Stimulated activated effector memory CD8-positive, alpha-beta T cell treated with anti-CD3 and anti-CD28 coated beads, Interleukin-12 subunit alpha, Interleukin-12 subunit beta, amount 100 ng/mL, for 72 hours (primary cell): ENCODE measurements at regions not wholly inside any gene's neighbourhood (a gene's known extent, or its start where the extent isn't known, plus 50 kb on each side); places are given as distances from the start of the nearest gene placed in this dataset.
A peak's percentile ranks its signal among the peaks of the same experiment; 100 is the strongest.
"Not testable (repeated sequence)": the region's sequence is repeated elsewhere in the genome, so short reads cannot be mapped to it uniquely, and the experiment has no call there.

ENCODE experiments used
- ATAC-seq: fragments of 150-1000 bp; cut with Tn5 transposase; 2 replicates; pipeline ENCODE4 v1.10.0; 2021
- DNase-seq, 2 donors: peaks; one replicate each; pipeline ENCODE4 v3.0.0; 2021 to 2022; ENCODE audit warnings: low spot score in 2 of 2
- H3K27ac Mint-ChIP-seq: one replicate; pipeline ENCODE4 v1.8.0; 2022; ENCODE audit warnings: mild to moderate bottlenecking, mixed read lengths
- H3K36me3 Mint-ChIP-seq: one replicate; pipeline ENCODE4 v1.8.0; 2022; ENCODE audit warnings: mild to moderate bottlenecking, mixed read lengths
- H3K4me1 Mint-ChIP-seq: one replicate; pipeline ENCODE4 v1.8.0; 2022; ENCODE audit warnings: mixed read lengths
- H3K4me3 Mint-ChIP-seq: one replicate; pipeline ENCODE4 v1.8.0; 2022; ENCODE audit warnings: mild to moderate bottlenecking, mixed read lengths
- H3K9me3 Mint-ChIP-seq: one replicate; pipeline ENCODE4 v1.8.0; 2022; ENCODE audit warnings: mixed read lengths

DNA sequence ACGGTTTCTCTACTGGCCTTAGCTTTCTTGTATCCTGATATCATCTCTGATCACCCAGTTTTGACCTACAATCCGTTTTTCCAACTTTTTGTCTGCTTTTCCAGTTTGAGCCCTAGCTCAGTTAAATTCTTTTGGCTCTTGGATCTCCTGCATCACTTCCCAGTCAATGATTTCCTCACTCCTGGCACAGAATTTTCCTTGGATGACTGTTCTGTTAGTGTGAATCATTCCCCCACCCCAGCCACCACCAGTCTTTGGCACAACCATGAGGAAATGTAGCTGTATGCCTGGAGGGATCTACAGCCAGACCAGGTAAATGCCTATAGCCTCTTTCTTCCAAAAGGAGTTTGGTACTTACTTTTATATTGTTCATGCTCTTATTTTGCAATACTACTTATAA lies 187.2 kb upstream of the PTGFR start:
- H3K4me3 Mint-ChIP-seq = no peak overlapping the region
- H3K9me3 Mint-ChIP-seq = no peaks in the 10 kb centered on the region
- no peaks in the 10 kb centered on the region for H3K4me1 Mint-ChIP-seq
- no peak overlapping the region for H3K27ac Mint-ChIP-seq
- no peaks in the 10 kb centered on the region for H3K36me3 Mint-ChIP-seq
- ATAC-seq (no peak), DNase-seq (no peak)

DNA sequence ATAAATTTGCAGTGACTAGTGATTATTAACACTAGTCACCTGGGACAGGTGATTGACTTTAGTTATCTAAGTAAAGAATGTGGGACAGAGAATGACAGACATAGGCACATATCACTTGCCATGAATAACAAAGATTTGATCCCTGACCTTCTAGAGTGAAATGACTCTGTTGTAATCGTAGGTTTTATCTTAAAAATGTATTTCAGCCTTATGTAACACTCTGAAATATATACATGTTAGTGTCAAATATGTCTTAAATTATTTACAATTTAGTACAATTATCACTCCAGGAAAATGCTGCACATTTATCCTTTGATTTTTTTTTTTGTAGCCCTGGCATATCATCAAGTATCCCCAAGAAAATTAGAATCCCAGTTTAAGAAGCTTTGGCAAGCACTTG lies 186.4 kb upstream of the PTGFR start:
- Mint-ChIP-seq H3K4me3 (no peak overlapping the region), H3K27ac (no peak overlapping the region)

DNA sequence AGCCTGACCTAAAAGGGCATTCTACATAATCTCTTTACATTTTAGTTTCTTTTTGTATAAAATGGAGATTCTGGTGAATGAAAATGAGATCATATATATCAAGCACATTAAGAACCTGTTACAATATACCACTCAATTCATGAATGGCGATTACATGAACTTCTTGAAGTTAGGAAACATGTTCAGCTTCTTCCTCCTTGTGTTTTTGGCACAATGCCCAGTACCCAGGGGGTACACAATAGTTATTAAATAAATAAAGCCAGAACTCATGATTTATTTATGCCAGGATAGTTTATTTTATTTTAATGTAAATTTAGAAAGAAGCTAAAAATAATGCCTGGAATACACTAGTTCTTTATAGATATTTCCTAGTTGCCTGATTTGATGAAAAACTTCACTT lies 186.0 kb upstream of the PTGFR start:
- Mint-ChIP-seq H3K9me3 (no peaks in the 10 kb centered on the region), H3K4me3 (no peak overlapping the region), H3K4me1 (no peaks in the 10 kb centered on the region), H3K36me3 (no peaks in the 10 kb centered on the region), H3K27ac (no peak overlapping the region)
- ATAC-seq (no peak), DNase-seq (no peak)

More for the DNA sequence above, 186.4 kb upstream of the PTGFR start:
- DNase-seq (no peak), ATAC-seq (no peak)
- H3K9me3 Mint-ChIP-seq = no peaks in the 10 kb centered on the region
- no peaks in the 10 kb centered on the region for H3K4me1 Mint-ChIP-seq
- no peaks in the 10 kb centered on the region for H3K36me3 Mint-ChIP-seq

DNA sequence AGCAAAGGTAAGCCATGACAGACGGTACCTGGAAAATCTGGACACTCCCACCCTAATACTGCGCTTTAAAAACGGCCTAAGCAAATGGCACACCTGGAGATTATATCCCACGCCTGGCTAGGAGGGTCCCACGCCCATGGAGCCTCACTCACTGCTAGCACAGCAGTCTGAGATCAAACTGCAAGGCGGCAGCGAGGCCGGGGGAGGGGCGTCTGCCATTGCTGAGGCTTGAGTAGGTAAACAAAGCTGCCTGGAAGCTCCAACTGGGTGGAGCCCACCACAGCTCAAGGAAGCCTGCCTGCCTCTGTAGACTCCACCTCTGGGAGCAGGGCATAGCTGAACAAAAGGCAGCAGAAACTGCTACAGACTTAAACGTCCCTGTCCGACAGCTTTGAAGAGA lies 180.5 kb upstream of the PTGFR start:
- not testable (repeated sequence) for ATAC-seq, H3K4me3 Mint-ChIP-seq, H3K36me3 Mint-ChIP-seq, H3K27ac Mint-ChIP-seq, H3K4me1 Mint-ChIP-seq, DNase-seq, H3K9me3 Mint-ChIP-seq

DNA sequence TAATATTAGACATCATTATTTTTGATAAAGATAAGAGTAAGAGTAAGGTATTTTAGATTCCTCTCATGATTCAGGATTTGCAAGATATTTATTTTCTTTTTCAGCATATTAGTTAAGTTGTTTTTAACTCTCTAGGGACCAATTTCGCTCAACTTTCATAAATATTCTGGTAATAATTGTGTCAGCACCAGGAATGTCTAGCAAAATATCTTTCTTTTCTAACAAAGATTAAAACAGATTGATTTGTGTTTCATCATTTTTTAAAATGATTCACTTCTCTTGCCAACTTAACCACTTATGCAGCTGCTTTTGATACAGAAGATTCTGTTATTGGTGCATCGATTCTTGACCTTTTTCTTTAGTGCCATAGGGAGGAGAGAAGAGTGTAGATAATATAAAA lies 172.8 kb upstream of the PTGFR start:
- H3K4me3 Mint-ChIP-seq = no peak overlapping the region
- H3K27ac Mint-ChIP-seq = no peak overlapping the region
- no peaks in the 10 kb centered on the region for H3K9me3 Mint-ChIP-seq
- DNase-seq (no peak), ATAC-seq (no peak)
- H3K36me3 Mint-ChIP-seq = no peaks in the 10 kb centered on the region
- H3K4me1 Mint-ChIP-seq = no peaks in the 10 kb centered on the region

DNA sequence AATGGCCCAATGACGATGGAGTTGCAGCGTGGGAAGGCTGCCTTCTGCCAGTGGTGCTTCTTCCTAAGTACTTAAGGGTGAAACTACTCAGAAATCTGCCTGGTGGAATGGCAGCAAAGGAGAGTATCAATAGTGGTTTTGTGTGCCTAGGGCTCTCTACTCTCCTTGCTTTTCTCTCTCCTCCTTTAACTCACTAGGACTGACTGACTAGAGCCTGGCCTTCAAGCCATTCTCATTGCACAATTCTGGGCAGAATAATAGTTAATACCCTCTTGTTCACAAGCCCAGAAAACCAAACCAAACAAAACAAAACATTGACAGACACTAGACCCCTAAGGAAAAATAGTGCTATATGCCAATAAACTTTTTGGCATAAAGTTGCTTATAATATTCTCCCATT lies 171.2 kb upstream of the PTGFR start:
- DNase-seq (no peak), ATAC-seq (no peak)
- no peaks in the 10 kb centered on the region for H3K36me3 Mint-ChIP-seq
- H3K4me3 Mint-ChIP-seq = no peak overlapping the region
- no peaks in the 10 kb centered on the region for H3K4me1 Mint-ChIP-seq
- no peak overlapping the region for H3K27ac Mint-ChIP-seq
- no peaks in the 10 kb centered on the region for H3K9me3 Mint-ChIP-seq

DNA sequence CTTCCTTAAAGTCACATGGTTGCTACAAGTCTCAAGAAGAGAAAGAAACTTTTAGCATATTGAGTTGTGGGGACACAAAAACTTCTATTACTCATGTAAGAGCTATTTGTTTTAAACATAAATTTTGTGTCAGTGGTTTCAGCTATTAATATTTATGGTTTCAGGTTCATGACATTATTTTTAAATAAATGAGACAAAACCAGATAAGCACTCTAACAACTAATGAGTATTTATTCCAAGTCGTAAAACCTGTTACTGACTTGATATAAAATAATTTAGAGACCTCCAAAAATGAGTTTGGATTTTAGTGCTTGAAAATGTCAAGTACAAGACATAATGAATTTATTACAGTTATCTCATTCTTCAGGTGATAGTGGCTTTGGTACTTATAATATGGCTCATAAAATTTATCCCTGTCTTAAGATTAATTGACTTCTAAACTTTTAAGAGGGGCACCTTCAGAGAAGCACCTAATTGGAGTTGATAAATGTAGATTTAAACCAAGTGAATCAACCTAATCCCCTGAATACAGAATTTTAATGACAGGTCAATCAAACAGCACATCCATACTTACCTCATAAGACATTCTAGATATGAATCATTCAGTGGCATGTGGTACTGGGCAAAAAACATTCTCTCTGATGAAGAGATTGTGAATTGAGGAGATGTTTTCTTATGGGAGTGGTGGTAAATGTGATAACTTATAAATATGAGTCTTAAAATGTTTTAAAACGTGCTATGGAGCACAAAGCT lies 167.7 kb upstream of the PTGFR start:
- DNase-seq (no peak), ATAC-seq (no peak)
- H3K4me3 Mint-ChIP-seq = no peak overlapping the region
- H3K27ac Mint-ChIP-seq = no peak overlapping the region
- no peaks in the 10 kb centered on the region for H3K36me3 Mint-ChIP-seq
- H3K4me1 Mint-ChIP-seq = no peaks in the 10 kb centered on the region
- no peaks in the 10 kb centered on the region for H3K9me3 Mint-ChIP-seq

DNA sequence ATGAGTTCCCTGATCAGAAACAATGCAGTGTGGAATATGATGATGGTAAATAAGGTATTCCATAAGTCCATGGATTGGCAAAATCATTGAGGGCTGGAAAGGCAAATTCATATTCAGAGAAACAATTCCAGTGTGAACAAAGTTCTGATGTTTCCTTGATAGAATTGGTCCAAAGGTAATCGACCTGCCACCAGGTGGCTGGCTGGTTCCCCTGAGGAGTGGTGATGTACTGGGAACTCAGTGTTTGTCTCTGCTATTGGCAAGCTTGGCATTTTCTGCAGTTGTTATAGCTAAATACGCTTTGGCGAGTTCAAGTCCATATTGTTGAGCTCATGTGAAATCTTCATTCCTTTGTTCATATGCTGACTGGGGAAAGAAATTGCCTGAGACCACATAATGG lies 165.5 kb upstream of the PTGFR start:
- Mint-ChIP-seq H3K9me3 (no peaks in the 10 kb centered on the region), H3K27ac (no peak overlapping the region), H3K4me1 (no peaks in the 10 kb centered on the region), H3K4me3 (no peak overlapping the region), H3K36me3 (no peaks in the 10 kb centered on the region)
- DNase-seq = no peak
- ATAC-seq = no peak

DNA sequence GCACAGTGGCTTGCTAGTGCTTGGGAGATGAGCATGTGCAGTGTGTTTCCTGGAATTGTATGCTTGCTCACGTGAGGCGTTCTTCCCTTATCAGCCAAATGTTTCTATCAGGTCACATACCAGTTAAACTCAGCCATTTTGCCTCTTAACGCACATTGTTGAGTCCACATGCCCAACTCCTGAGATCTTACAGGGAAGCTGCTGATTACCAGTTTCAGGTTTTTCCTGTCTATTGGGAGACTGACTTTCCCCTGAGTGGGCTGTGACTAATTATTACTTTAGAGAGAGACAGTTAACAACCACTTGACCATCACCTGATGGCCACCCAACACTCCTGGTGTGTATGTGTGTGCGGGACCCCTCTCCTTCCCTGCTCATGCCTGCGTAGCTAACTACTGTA lies 161.3 kb upstream of the PTGFR start:
- DNase-seq = no peak
- Mint-ChIP-seq H3K4me3 (no peak overlapping the region), H3K4me1 (no peaks in the 10 kb centered on the region), H3K27ac (no peak overlapping the region), H3K36me3 (no peaks in the 10 kb centered on the region), H3K9me3 (peaks cover 3% of the 10 kb centered on the region)
- no peak for ATAC-seq

DNA sequence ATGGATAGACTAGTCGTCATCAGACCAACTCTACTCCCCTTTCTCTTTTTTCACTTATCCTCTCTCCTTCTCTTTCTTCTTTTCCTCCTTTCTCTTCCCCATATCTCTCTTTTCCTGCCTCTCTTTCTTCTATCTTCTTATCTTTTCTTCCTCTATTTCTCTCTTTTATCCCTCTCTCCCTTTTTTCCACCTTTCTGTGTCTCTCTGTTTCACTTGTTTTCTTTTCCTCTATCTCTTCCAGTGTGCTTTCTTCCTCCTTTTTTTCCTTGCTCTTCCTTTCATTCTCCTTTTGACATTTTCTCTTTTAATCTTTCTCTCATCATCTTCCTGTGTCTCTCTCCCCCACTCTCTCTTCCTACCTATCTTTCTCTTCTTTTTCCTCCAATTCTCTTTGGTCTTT lies 159.0 kb upstream of the PTGFR start:
- Mint-ChIP-seq H3K36me3 (no peaks in the 10 kb centered on the region), H3K4me3 (no peak overlapping the region), H3K9me3 (peaks cover 3% of the 10 kb centered on the region), H3K4me1 (no peaks in the 10 kb centered on the region), H3K27ac (no peak overlapping the region)
- DNase-seq = no peak
- ATAC-seq = no peak

DNA sequence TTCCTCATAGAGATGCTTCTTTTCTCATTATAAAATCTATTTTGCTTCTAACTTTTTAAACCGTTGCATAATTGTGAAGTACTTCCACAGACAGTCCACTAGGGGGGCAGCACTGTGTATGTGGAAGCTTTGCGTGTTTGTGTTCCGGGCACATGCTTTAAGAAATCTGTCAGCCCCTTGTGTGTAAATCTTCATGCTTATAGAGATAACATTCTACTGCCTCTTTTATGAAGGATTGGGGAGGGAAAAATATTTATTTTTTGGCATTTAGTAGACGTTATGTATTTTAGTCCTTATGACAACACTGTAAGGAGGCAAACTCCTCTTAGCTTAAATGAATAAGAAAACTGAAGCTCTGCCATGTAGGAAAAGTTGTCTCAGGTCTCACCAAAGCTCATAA lies 157.3 kb upstream of the PTGFR start:
- Mint-ChIP-seq H3K4me3 (no peak overlapping the region), H3K9me3 (peaks cover 3% of the 10 kb centered on the region), H3K27ac (no peak overlapping the region), H3K4me1 (no peaks in the 10 kb centered on the region), H3K36me3 (no peaks in the 10 kb centered on the region)
- ATAC-seq = no peak
- no peak for DNase-seq

DNA sequence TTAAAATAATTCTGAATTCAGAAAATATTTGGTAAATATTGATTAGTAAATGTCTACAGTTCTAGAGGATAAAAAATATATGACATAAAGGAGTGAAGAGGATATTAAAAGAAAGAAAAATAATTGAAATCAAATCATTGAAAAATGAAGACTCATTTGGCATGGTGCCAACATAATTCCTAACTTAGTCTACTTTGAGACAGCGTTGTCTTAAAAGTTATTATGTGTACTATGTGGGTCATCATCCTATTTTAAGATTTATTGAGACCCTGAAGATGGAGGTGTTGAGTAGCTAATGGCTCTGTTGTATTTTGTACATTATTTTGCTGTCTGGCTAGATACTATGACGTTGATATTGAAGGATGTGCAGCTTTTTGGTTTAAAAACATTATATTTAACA lies 156.7 kb upstream of the PTGFR start:
- Mint-ChIP-seq H3K27ac (no peak overlapping the region), H3K4me1 (no peaks in the 10 kb centered on the region), H3K4me3 (no peak overlapping the region), H3K9me3 (peaks cover 6% of the 10 kb centered on the region), H3K36me3 (no peaks in the 10 kb centered on the region)
- no peak for DNase-seq
- no peak for ATAC-seq

DNA sequence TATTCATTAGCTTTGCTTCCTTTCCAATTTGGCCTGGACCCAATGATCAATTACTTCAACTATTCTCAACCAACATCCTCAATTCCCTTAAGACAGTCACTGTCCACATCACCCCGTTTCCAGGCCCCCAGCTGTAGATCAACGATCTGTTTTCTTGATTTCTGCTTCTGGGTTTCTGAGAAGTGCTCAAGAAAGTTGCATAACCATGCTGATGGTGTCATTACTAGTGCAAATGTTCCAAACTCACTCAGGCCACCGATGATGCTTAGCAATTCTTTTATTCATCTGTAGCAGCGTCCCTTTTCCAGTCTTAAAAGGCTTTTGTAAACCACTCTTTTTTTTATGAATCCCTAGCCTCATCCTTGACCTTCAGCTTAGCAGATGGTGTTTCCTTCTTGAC lies 155.8 kb upstream of the PTGFR start:
- ATAC-seq (no peak), DNase-seq (no peak)
- Mint-ChIP-seq H3K4me3 (no peak overlapping the region), H3K36me3 (no peaks in the 10 kb centered on the region), H3K27ac (no peak overlapping the region), H3K9me3 (peaks cover 8% of the 10 kb centered on the region), H3K4me1 (no peaks in the 10 kb centered on the region)

DNA sequence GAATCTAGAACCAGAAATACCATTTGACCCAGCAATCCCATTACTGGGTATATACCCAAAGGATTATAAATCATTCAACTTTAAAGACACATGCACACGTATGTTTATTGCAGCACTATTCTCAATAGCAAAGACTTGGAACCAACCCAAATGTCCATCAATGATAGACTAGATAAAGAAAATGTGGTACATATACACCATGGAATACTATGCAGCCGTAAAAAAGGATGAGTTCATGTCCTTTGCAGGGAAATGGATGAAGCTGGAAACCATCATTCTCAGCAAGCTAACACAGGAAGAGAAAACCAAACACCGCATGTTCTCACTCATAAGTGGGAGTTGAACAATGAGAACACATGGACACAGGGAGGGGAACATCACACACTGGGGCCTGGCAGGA lies 154.0 kb upstream of the PTGFR start:
- H3K4me3 Mint-ChIP-seq, DNase-seq, H3K4me1 Mint-ChIP-seq, ATAC-seq, H3K27ac Mint-ChIP-seq, H3K9me3 Mint-ChIP-seq, H3K36me3 Mint-ChIP-seq: not testable (repeated sequence)

DNA sequence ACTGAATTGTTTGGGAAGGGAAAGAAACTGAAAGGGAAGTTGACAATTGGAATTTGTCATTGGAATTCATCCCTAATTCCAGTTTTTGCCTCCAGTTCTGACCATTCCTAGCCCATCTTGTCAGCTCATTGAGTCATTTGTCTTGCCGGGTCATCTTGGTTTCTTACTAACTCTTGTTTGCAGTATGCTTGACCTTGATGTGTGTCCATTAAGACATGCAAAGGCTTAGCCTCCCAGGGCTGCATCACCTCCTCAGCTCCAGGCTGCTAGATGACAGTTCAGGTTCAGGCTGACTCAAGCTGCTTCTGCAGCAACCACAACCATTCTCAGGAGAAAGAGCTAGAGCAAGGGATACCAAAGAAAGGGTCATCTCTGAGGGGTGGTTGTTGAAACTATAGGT lies 151.3 kb upstream of the PTGFR start:
- Mint-ChIP-seq H3K4me3 (no peak overlapping the region), H3K36me3 (no peaks in the 10 kb centered on the region), H3K9me3 (peaks cover 5% of the 10 kb centered on the region), H3K27ac (no peak overlapping the region), H3K4me1 (no peaks in the 10 kb centered on the region)
- DNase-seq = no peak
- peak; percentile 48 for ATAC-seq

DNA sequence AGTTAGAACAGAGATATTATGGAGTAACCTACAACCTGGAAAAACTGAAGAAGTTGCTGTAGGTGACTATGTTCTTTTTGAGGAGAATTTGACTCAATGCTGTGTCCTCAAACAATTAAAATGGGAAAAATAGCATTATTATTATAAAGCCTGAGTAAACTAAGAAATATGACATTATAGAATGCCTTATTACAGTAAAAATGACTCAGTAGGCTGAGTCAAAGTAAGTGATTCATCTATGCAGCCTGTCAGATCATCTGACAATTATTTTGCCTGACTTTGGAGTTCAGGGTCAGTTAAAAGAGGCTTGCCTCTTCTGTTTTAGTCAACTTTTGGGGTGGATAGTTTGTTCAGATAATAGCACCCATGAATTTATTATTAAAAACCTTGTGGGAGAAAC lies 150.8 kb upstream of the PTGFR start:
- ATAC-seq (no peak), DNase-seq (no peak)

More for the DNA sequence above, 150.8 kb upstream of the PTGFR start:
- Mint-ChIP-seq H3K9me3 (peaks cover 5% of the 10 kb centered on the region), H3K27ac (no peak overlapping the region), H3K36me3 (no peaks in the 10 kb centered on the region), H3K4me3 (no peak overlapping the region), H3K4me1 (no peaks in the 10 kb centered on the region)
